Endothelial cell of umbilical vein (primary cell): ENCODE measurements at regions not wholly inside any gene's neighbourhood (a gene's known extent, or its start where the extent isn't known, plus 50 kb on each side); places are given as distances from the start of the nearest gene placed in this dataset.
A peak's percentile ranks its signal among the peaks of the same experiment; 100 is the strongest.

Experiments
- BruUV-seq: library from RNA; stranded (reverse); fragments of 400-500 nt; replicated peaks from 2 replicates; lab custom pipeline; 2021; lab: Mats Ljungman, UMichigan
- CTCF ChIA-PET: fragments of 300-600, 350-600 bp; sonication (Branson Sonifier 250); formaldehyde crosslinking; loops from one replicate; lab custom pipeline; 2021; ENCODE audit warnings: antibody characterized with exemption, inconsistent platforms; lab: Charles Lee
- POLR2A ChIA-PET: fragments of 300-600, 350-600 bp; sonication (Branson Sonifier 250); formaldehyde crosslinking; loops from one replicate; lab custom pipeline; 2021; ENCODE audit warnings: antibody characterized with exemption, inconsistent platforms; lab: Charles Lee
- DNase-seq: peaks from one replicate; pipeline ENCODE4 v3.0.0-alpha.2; 2011; ENCODE audit warnings: low read depth, low spot score
- FAIRE-seq: peaks from 2 replicates; lab custom pipeline; 2011; peaks lifted over from hg19 to GRCh38; lab: Jason Lieb, UNC
- H2AFZ ChIP-seq: 2 replicates; pipeline ENCODE4 v1.6.0; 2012; ENCODE audit warnings: low read depth, low read length, control low read depth, inconsistent platforms
- H3K27ac ChIP-seq: 2 replicates; pipeline ENCODE4 v1.5.1; 2011; ENCODE audit warnings: low read depth, mild to moderate bottlenecking, control low read depth, low read length, moderate library complexity; ENCODE audit not compliant: insufficient read depth
- H3K27me3 ChIP-seq, 2 experiments: 2 replicates each; pipeline versions ENCODE4 v1.6.0 to v1.6.1; 2011; ENCODE audit warnings: low read length in 2 of 2, mixed read lengths in 1 of 2; ENCODE audit not compliant: control insufficient read depth in 2 of 2, insufficient read depth in 2 of 2
- H3K36me3 ChIP-seq, 2 experiments: 2 replicates in 1 of 2; 3 replicates in 1 of 2; pipeline ENCODE4 v1.5.1; 2011; ENCODE audit warnings: low read length in 2 of 2, mild to moderate bottlenecking in 1 of 2, moderate library complexity in 1 of 2; ENCODE audit not compliant: control insufficient read depth in 2 of 2, insufficient read depth in 2 of 2; ENCODE audit errors: extremely low read depth in 1 of 2
- H3K4me1 ChIP-seq: 3 replicates; pipeline ENCODE4 v1.5.1; 2011; ENCODE audit warnings: mild to moderate bottlenecking, low read length; ENCODE audit not compliant: control insufficient read depth, insufficient read depth; ENCODE audit errors: extremely low read depth
- H3K4me2 ChIP-seq: 2 replicates; pipeline ENCODE4 v1.6.1; 2011; ENCODE audit warnings: low read length, control low read depth, mixed read lengths; ENCODE audit not compliant: insufficient read depth
- H3K4me3 ChIP-seq, 3 experiments: fragments of 200-600 bp in 1 of 3; sonication (generic), shearing (Covaris generic) in 1 of 3; replicated peaks in 1 of 3; 2 replicates each; pipeline ENCODE4 v1.5.1; 2011 to 2016; ENCODE audit warnings: control low read depth in 3 of 3, low read length in 3 of 3, mild to moderate bottlenecking in 2 of 3, inconsistent platforms in 1 of 3, low read depth in 1 of 3, moderate library complexity in 1 of 3; ENCODE audit not compliant: insufficient read depth in 1 of 3
- H3K79me2 ChIP-seq: 2 replicates; pipeline ENCODE4 v1.6.0; 2012; ENCODE audit warnings: low read length, inconsistent platforms; ENCODE audit not compliant: control insufficient read depth, insufficient read depth
- H3K9ac ChIP-seq: replicated peaks from 2 replicates; pipeline ENCODE3; 2011; ENCODE audit warnings: low read length, control low read depth; ENCODE audit not compliant: insufficient read depth; ENCODE audit errors: extremely low read depth
- H3K9me1 ChIP-seq: replicated peaks from 3 replicates; pipeline ENCODE4 v1.6.0; 2011; ENCODE audit warnings: mild to moderate bottlenecking, low read length; ENCODE audit not compliant: control insufficient read depth, insufficient read depth; ENCODE audit errors: extremely low read depth
- H3K9me3 ChIP-seq: replicated peaks from 2 replicates; pipeline ENCODE4 v1.5.1; 2012; ENCODE audit warnings: low read length, inconsistent platforms; ENCODE audit not compliant: control insufficient read depth, insufficient read depth
- H4K20me1 ChIP-seq: replicated peaks from 2 replicates; pipeline ENCODE3; 2011; ENCODE audit warnings: mild to moderate bottlenecking, low read length; ENCODE audit not compliant: control insufficient read depth, insufficient read depth; ENCODE audit errors: extremely low read depth
- CTCF ChIP-seq, 2 donors: IDR thresholded peaks; 1 replicate in 1 of 2; 2 replicates in 1 of 2; pipeline ENCODE4 v1.5.1; 2011; ENCODE audit warnings: low read length in 2 of 2, mild to moderate bottlenecking in 2 of 2, moderate library complexity in 2 of 2, control low read depth in 1 of 2, inconsistent platforms in 1 of 2, low read depth in 1 of 2; ENCODE audit not compliant: insufficient read depth in 1 of 2; ENCODE audit errors: extremely low read depth in 1 of 2
- EZH2 ChIP-seq: IDR thresholded peaks from 2 replicates; pipeline ENCODE4 v1.6.1; 2012; ENCODE audit warnings: borderline replicate concordance, low read depth, mild to moderate bottlenecking, moderate library complexity, low read length, inconsistent platforms; ENCODE audit not compliant: severe bottlenecking
- FOS ChIP-seq: IDR thresholded peaks from 2 replicates; pipeline ENCODE4 v1.6.1; 2011; ENCODE audit warnings: mild to moderate bottlenecking, low read length, moderate library complexity, borderline replicate concordance; ENCODE audit not compliant: insufficient read depth
- GATA2 ChIP-seq: IDR thresholded peaks from 2 replicates; pipeline ENCODE4 v1.7.0; 2011; ENCODE audit warnings: low read depth, mild to moderate bottlenecking, moderate library complexity, mixed read lengths, low read length; ENCODE audit not compliant: insufficient read length, insufficient read depth
- JUN ChIP-seq: IDR thresholded peaks from 2 replicates; pipeline ENCODE4 v1.6.1; 2011; ENCODE audit warnings: borderline replicate concordance, low read depth; ENCODE audit not compliant: insufficient read length, insufficient read depth
- MAX ChIP-seq: IDR thresholded peaks from 2 replicates; pipeline ENCODE4 v1.6.1; 2011; ENCODE audit not compliant: insufficient read depth, insufficient read length
- MYC ChIP-seq: IDR thresholded peaks from one replicate; pipeline ENCODE4 v1.6.1; 2011; ENCODE audit warnings: mild to moderate bottlenecking, low read depth, low read length
- POLR2A ChIP-seq: IDR thresholded peaks from 2 replicates; pipeline ENCODE4 v1.6.1; 2012; ENCODE audit warnings: low read depth, mild to moderate bottlenecking, control low read depth, low read length
- POLR2AphosphoS5 ChIP-seq: IDR thresholded peaks from 2 replicates; pipeline ENCODE4 v1.6.1; 2012; ENCODE audit warnings: low read depth, mild to moderate bottlenecking, control low read depth, low read length, moderate library complexity; ENCODE audit not compliant: insufficient read depth
- dilution Hi-C: fragments of 300-500 bp; cut with MboI; formaldehyde crosslinking; loops from one replicate; pipeline ENCODE4 v1.15.0; 2019; ENCODE audit warnings: low sequenced_read_pairs; ENCODE audit not compliant: extremely low pct_ligation_motif_present
- intact Hi-C: fragments of 100-400 bp; cut with micrococcal nuclease; formaldehyde crosslinking; loops from one replicate; pipeline ENCODE4 v1.10.0; 2022

- intact Hi-C loops: no loop called here
- peak; percentile 21 for FAIRE-seq
Measured at GRCh38 chr4:114474188-114474800, 124.3 kb upstream of the UGT8 start.

More at GRCh38 chr4:114474188-114474800, 124.3 kb upstream of the UGT8 start:
- TF ChIP-seq POLR2AphosphoS5 (no peak), EZH2 (no peak), GATA2 (no peak), JUN (no peak), MAX (no peak), CTCF (IDR thresholded peaks at IDR 0.05; ENCODE audit: extremely low read depth in 1 of 2, insufficient read depth in 1 of 2, low read depth in 1 of 2, low read length in 2 of 2) (no peak), FOS (no peak), MYC (no peak), POLR2A (no peak)
- ChIA-PET POLR2A (no interaction called here), CTCF (no interaction called here)
- peak; percentile 26 for DNase-seq
- H3K27ac ChIP-seq: no peak overlapping the region
- H2AFZ ChIP-seq: no peak overlapping the region
- H3K9me3 ChIP-seq: no peaks in the 10 kb centered on the region
- no TSS peak for BruUV-seq
- no peaks in the 10 kb centered on the region for H3K9me1 ChIP-seq
- H3K4me1 ChIP-seq: no peaks in the 10 kb centered on the region
- no peaks in the 10 kb centered on the region for H3K27me3 ChIP-seq
- H3K36me3 ChIP-seq: no peaks in the 10 kb centered on the region
- no peak overlapping the region for H3K4me2 ChIP-seq
- H3K4me3 ChIP-seq: no peak overlapping the region
- H3K79me2 ChIP-seq: no peaks in the 10 kb centered on the region
- H3K9ac ChIP-seq: no peak overlapping the region
- H4K20me1 ChIP-seq: no peaks in the 10 kb centered on the region
- dilution Hi-C loops: no loop called here
